ENCODE measurements at regions not wholly inside any gene's neighbourhood (a gene's known extent, or its start where the extent isn't known, plus 50 kb on each side); places are given as distances from the start of the nearest gene placed in this dataset.

- DNase-seq = no peak
- no peaks in the 10 kb centered on the region for H3K27me3 ChIP-seq
- H3K4me3 ChIP-seq = no peak overlapping the region
- H3K9me3 ChIP-seq (replicated peaks in 1 of 3) = no peaks in the 10 kb centered on the region
- TF ChIP-seq CTCF (IDR thresholded peaks at IDR 0.05) = no peak
- TF ChIP-seq POLR2A (IDR thresholded peaks at IDR 0.05) = no peak
- intact Hi-C loops (cut with DNase I) = no loop called here
- no peak overlapping the region for H3K27ac ChIP-seq
- no peaks in the 10 kb centered on the region for H3K36me3 ChIP-seq (replicated peaks in 1 of 2)
- H3K4me1 ChIP-seq (replicated peaks in 1 of 2) = no peaks in the 10 kb centered on the region
Observed at GRCh38 chr2:146370826-146371225, 1474.0 kb upstream of the ACVR2A start.

GRCh38 chr2:146366276-146366675 lies 1478.6 kb upstream of the ACVR2A start:
- Histone ChIP-seq H3K4me1 (replicated peaks in 1 of 2) (no peaks in the 10 kb centered on the region), H3K27ac (no peak overlapping the region), H3K36me3 (replicated peaks in 1 of 2) (no peaks in the 10 kb centered on the region), H3K27me3 (no peaks in the 10 kb centered on the region), H3K9me3 (replicated peaks in 1 of 3) (no peaks in the 10 kb centered on the region), H3K4me3 (no peak overlapping the region)
- TF ChIP-seq CTCF (IDR thresholded peaks at IDR 0.05) (no peak), POLR2A (IDR thresholded peaks at IDR 0.05) (no peak)
- intact Hi-C loops (cut with DNase I) = no loop called here
- no peak for DNase-seq

GRCh38 chr2:146365041-146365440 lies 1479.8 kb upstream of the ACVR2A start:
- H3K27me3 ChIP-seq = no peaks in the 10 kb centered on the region

GRCh38 chr2:146363731-146364130 lies 1481.1 kb upstream of the ACVR2A start:
- H3K36me3 ChIP-seq (replicated peaks in 1 of 2) = no peaks in the 10 kb centered on the region
- intact Hi-C loops (cut with DNase I) = no loop called here
- no peak overlapping the region for H3K4me3 ChIP-seq
- WGBS, 4 donors = 74 to 86% (median 79%) methylated on average over 1 of the region's 1 CpG
- H3K9me3 ChIP-seq (replicated peaks in 1 of 3) = no peaks in the 10 kb centered on the region
- H3K27me3 ChIP-seq = no peaks in the 10 kb centered on the region
- no peak for DNase-seq
- TF ChIP-seq CTCF (IDR thresholded peaks at IDR 0.05) (no peak), POLR2A (IDR thresholded peaks at IDR 0.05) (no peak)
- no peaks in the 10 kb centered on the region for H3K4me1 ChIP-seq (replicated peaks in 1 of 2)
- H3K27ac ChIP-seq = no peak overlapping the region

More at GRCh38 chr2:146365041-146365440, 1479.8 kb upstream of the ACVR2A start:
- no peak overlapping the region for H3K27ac ChIP-seq
- H3K9me3 ChIP-seq (replicated peaks in 1 of 3) = no peaks in the 10 kb centered on the region
- no peaks in the 10 kb centered on the region for H3K36me3 ChIP-seq (replicated peaks in 1 of 2)
- no peak for DNase-seq
- H3K4me1 ChIP-seq (replicated peaks in 1 of 2) = no peaks in the 10 kb centered on the region
- WGBS, 4 donors = 70 to 84% (median 78%) methylated on average over 1 of the region's 1 CpG
- intact Hi-C loops (cut with DNase I) = no loop called here
- H3K4me3 ChIP-seq = no peak overlapping the region
- TF ChIP-seq POLR2A (IDR thresholded peaks at IDR 0.05) (no peak), CTCF (IDR thresholded peaks at IDR 0.05) (no peak)
